GM23338 (cell line): ENCODE measurements at regions not wholly inside any gene's neighbourhood (a gene's known extent, or its start where the extent isn't known, plus 50 kb on each side); places are given as distances from the start of the nearest gene placed in this dataset.

Experiments
- ATAC-seq: fragments of 200-7000 bp; cut with Tn5 transposase; 3 replicates; pipeline ENCODE4 v1.9.1; 2020
- DNase-seq: peaks from one replicate; pipeline ENCODE4 v3.0.0-alpha.2; 2015; ENCODE audit warnings: low spot score
- H2AFZ ChIP-seq: fragments of 200-600 bp; sonication (generic); 2 replicates; pipeline ENCODE4 v1.8.0; 2016; ENCODE audit warnings: antibody characterized with exemption, mild to moderate bottlenecking, moderate library complexity
- H3F3A ChIP-seq: fragments of 200-600 bp; sonication (generic); replicated peaks from 2 replicates; pipeline ENCODE4 v1.8.0; 2017; ENCODE audit warnings: antibody characterized with exemption, mixed run types, low read depth
- H3K27ac ChIP-seq: fragments of 200-600 bp; sonication (generic); 2 replicates; pipeline ENCODE4 v1.6.1; 2016; ENCODE audit warnings: low read depth
- H3K27me3 ChIP-seq: fragments of 200-600 bp; sonication (generic); 2 replicates; pipeline ENCODE4 v1.8.0; 2016; ENCODE audit warnings: mild to moderate bottlenecking, mixed run types, moderate library complexity; ENCODE audit not compliant: insufficient read depth
- H3K36me3 ChIP-seq: fragments of 200-600 bp; sonication (generic); 2 replicates; pipeline ENCODE4 v1.8.0; 2016; ENCODE audit warnings: mild to moderate bottlenecking; ENCODE audit not compliant: insufficient read depth
- H3K4me1 ChIP-seq: fragments of 200-600 bp; sonication (generic); 2 replicates; pipeline ENCODE4 v1.8.0; 2016; ENCODE audit warnings: mild to moderate bottlenecking, moderate library complexity; ENCODE audit not compliant: insufficient read depth
- H3K4me2 ChIP-seq: fragments of 200-600 bp; sonication (generic); 2 replicates; pipeline ENCODE4 v1.7.1; 2017; ENCODE audit warnings: mixed run types
- H3K4me3 ChIP-seq: fragments of 200-600 bp; sonication (generic); 2 replicates; pipeline ENCODE4 v1.6.1; 2016; ENCODE audit warnings: mixed run types
- H3K79me2 ChIP-seq: fragments of 200-600 bp; sonication (generic); replicated peaks from 2 replicates; pipeline ENCODE4 v1.8.0; 2017; ENCODE audit warnings: mild to moderate bottlenecking; ENCODE audit not compliant: insufficient read depth
- H3K9me2 ChIP-seq: fragments of 200-600 bp; sonication (generic); 2 replicates; pipeline ENCODE4 v1.8.0; 2017; ENCODE audit not compliant: insufficient read depth
- H4K20me1 ChIP-seq: fragments of 200-600 bp; sonication (generic); replicated peaks from 2 replicates; pipeline ENCODE4 v1.8.0; 2017; ENCODE audit warnings: mild to moderate bottlenecking; ENCODE audit not compliant: insufficient read depth
- H3K27ac Mint-ChIP-seq: 2 replicates; pipeline ENCODE4 v1.8.0; 2020; ENCODE audit warnings: inconsistent platforms, mild to moderate bottlenecking, moderate library complexity, mixed read lengths
- H3K27me3 Mint-ChIP-seq: 3 replicates; pipeline ENCODE4 v1.8.0; 2022; ENCODE audit warnings: low read depth, mild to moderate bottlenecking, moderate library complexity, mixed read lengths, inconsistent platforms; ENCODE audit not compliant: insufficient read depth, poor library complexity
- H3K36me3 Mint-ChIP-seq: 3 replicates; pipeline ENCODE4 v1.8.0; 2021; ENCODE audit warnings: low read depth, mild to moderate bottlenecking, inconsistent platforms, moderate library complexity, mixed read lengths
- H3K4me1 Mint-ChIP-seq: 3 replicates; pipeline ENCODE4 v1.8.0; 2020; ENCODE audit warnings: mild to moderate bottlenecking, inconsistent platforms, mixed read lengths
- H3K4me3 Mint-ChIP-seq: 3 replicates; pipeline ENCODE4 v1.8.0; 2021; ENCODE audit warnings: moderate library complexity, mild to moderate bottlenecking, inconsistent platforms, mixed read lengths
- H3K9me3 Mint-ChIP-seq: 3 replicates; pipeline ENCODE4 v1.8.0; 2020; ENCODE audit warnings: moderate library complexity, mild to moderate bottlenecking, inconsistent platforms, mixed read lengths
- CREB1 ChIP-seq: fragments of 250-450 bp; sonication (Bioruptor Pico); IDR thresholded peaks from 2 replicates; pipeline ENCODE4 v1.5.0; 2020; ENCODE audit warnings: low read depth, mild to moderate bottlenecking, moderate library complexity
- CTCF ChIP-seq, 2 experiments: fragments of 200-600 bp in 1 of 2; sonication (generic) in 1 of 2; conservative IDR thresholded peaks; 2 replicates each; pipeline versions ENCODE4 v1.5.1 to v1.6.1; 2016 to 2017; ENCODE audit warnings: antibody characterized with exemption in 2 of 2, low read depth in 2 of 2, mild to moderate bottlenecking in 2 of 2, moderate library complexity in 1 of 2
- ETS1 ChIP-seq: IDR thresholded peaks from 2 replicates; pipeline ENCODE4 v1.6.1; 2016; ENCODE audit warnings: antibody characterized with exemption
- EZH2phosphoT487 ChIP-seq: fragments of 200-600 bp; sonication (generic); IDR thresholded peaks from one replicate; pipeline ENCODE4 v1.8.1; 2018; ENCODE audit warnings: antibody characterized with exemption; ENCODE audit not compliant: unreplicated experiment
- JUNB ChIP-seq: IDR thresholded peaks from one replicate; pipeline ENCODE4 v1.6.1; 2016; ENCODE audit warnings: antibody characterized with exemption; ENCODE audit not compliant: unreplicated experiment
- NANOG ChIP-seq: IDR thresholded peaks from 2 replicates; pipeline ENCODE4 v1.6.1; 2016; ENCODE audit warnings: antibody characterized with exemption, borderline replicate concordance
- POLR2AphosphoS5 ChIP-seq: IDR thresholded peaks from 2 replicates; pipeline ENCODE4 v1.6.1; 2016; ENCODE audit warnings: antibody characterized with exemption, low read depth
- STAT1 ChIP-seq: IDR thresholded peaks from one replicate; pipeline ENCODE4 v1.6.1; 2016; ENCODE audit warnings: antibody characterized with exemption; ENCODE audit not compliant: unreplicated experiment
- ZNF114 ChIP-seq: fragments of 250-450 bp; sonication (Bioruptor Pico); IDR thresholded peaks from 2 replicates; pipeline ENCODE4 v1.5.0; 2020; ENCODE audit warnings: mild to moderate bottlenecking, moderate library complexity
- ZNF331 ChIP-seq: fragments of 250-450 bp; sonication (Bioruptor Pico); IDR thresholded peaks from 2 replicates; pipeline ENCODE4 v1.5.0; 2020; ENCODE audit warnings: low read depth, mild to moderate bottlenecking, moderate library complexity
- ZNF462 ChIP-seq: fragments of 250-450 bp; sonication (Bioruptor Pico); IDR thresholded peaks from 2 replicates; pipeline ENCODE4 v1.5.0; 2020; ENCODE audit warnings: mild to moderate bottlenecking, moderate library complexity

GRCh38 chr10:47067949-47068940 is 157.0 kb downstream of the PTPN20 start (continued):
- TF ChIP-seq CTCF (conservative IDR thresholded peaks at IDR 0.05; ENCODE audit: low read depth in 2 of 2) (no peak), POLR2AphosphoS5 (no peak), EZH2phosphoT487 (no peak), JUNB (no peak), NANOG (no peak), STAT1 (no peak)

- Histone ChIP-seq H3K4me1 (no peaks in the 10 kb centered on the region), H3K27me3 (no peaks in the 10 kb centered on the region), H3K4me2 (no peak overlapping the region), H3K79me2 (no peaks in the 10 kb centered on the region), H3K9me2 (no peaks in the 10 kb centered on the region), H3K36me3 (no peaks in the 10 kb centered on the region), H4K20me1 (no peaks in the 10 kb centered on the region), H3F3A (no peaks in the 10 kb centered on the region), H3K27ac (no peak overlapping the region), H2AFZ (no peak overlapping the region), H3K4me3 (no peak overlapping the region)
- Mint-ChIP-seq H3K27me3 (peaks cover 4% of the 10 kb centered on the region), H3K4me3 (no peak overlapping the region), H3K27ac (no peak overlapping the region), H3K9me3 (no peaks in the 10 kb centered on the region), H3K36me3 (no peaks in the 10 kb centered on the region), H3K4me1 (no peaks in the 10 kb centered on the region)
- ATAC-seq (no peak), DNase-seq (no peak)
- TF ChIP-seq ZNF462 (CRISPR knock-in tag) (no peak), NANOG (no peak), EZH2phosphoT487 (no peak), POLR2AphosphoS5 (no peak), ZNF331 (CRISPR knock-in tag) (no peak), CREB1 (no peak), ZNF114 (CRISPR knock-in tag) (no peak), ETS1 (no peak), CTCF (conservative IDR thresholded peaks at IDR 0.05; ENCODE audit: low read depth in 2 of 2) (no peak), JUNB (no peak)
These were observed 159.3 kb downstream of the PTPN20 start for GRCh38 chr10:47070541-47070940.
